ENCODE measurements at regions not wholly inside any gene's neighbourhood (a gene's known extent, or its start where the extent isn't known, plus 50 kb on each side); places are given as distances from the start of the nearest gene placed in this dataset.
"Not testable (repeated sequence)": the region's sequence is repeated elsewhere in the genome, so short reads cannot be mapped to it uniquely, and the experiment has no call there.

GRCh38 chr5:98206566-98206965, 566.9 kb upstream of the RGMB start:
- no peak for DNase-seq (ENCODE audit: low spot score)

- DNase-seq (ENCODE audit: low spot score), result no peak
Observed at GRCh38 chr5:98209418-98209817, 564.0 kb upstream of the RGMB start.

- DNase-seq (ENCODE audit: low spot score), result no peak
Observed at GRCh38 chr5:98214240-98215051, 559.0 kb upstream of the RGMB start.

- DNase-seq (ENCODE audit: low spot score), result no peak
Observed at GRCh38 chr5:98217138-98217537, 556.3 kb upstream of the RGMB start.

GRCh38 chr5:98218838-98219237, 554.6 kb upstream of the RGMB start:
- no peak for DNase-seq (ENCODE audit: low spot score)

- no peak for DNase-seq (ENCODE audit: low spot score)
Observed at GRCh38 chr5:98227489-98227888, 546.0 kb upstream of the RGMB start.

GRCh38 chr5:98231089-98231488, 542.4 kb upstream of the RGMB start:
- DNase-seq (ENCODE audit: low spot score), result no peak

- DNase-seq (ENCODE audit: low spot score), result not testable (repeated sequence)
Observed at GRCh38 chr5:98237794-98238193, 535.7 kb upstream of the RGMB start.

- DNase-seq (ENCODE audit: low spot score), result no peak
Observed at GRCh38 chr5:98243972-98244371, 529.5 kb upstream of the RGMB start.

- DNase-seq (ENCODE audit: low spot score), result no peak
Observed at GRCh38 chr5:98248949-98249348, 524.5 kb upstream of the RGMB start.

GRCh38 chr5:98258939-98259338, 514.5 kb upstream of the RGMB start:
- no peak for DNase-seq (ENCODE audit: low spot score)

- no peak for DNase-seq (ENCODE audit: low spot score)
Observed at GRCh38 chr5:98259595-98259994, 513.9 kb upstream of the RGMB start.

- DNase-seq (ENCODE audit: low spot score), result no peak
Observed at GRCh38 chr5:98263084-98263483, 510.4 kb upstream of the RGMB start.

- no peak for DNase-seq (ENCODE audit: low spot score)
Observed at GRCh38 chr5:98268162-98268860, 505.2 kb upstream of the RGMB start.

GRCh38 chr5:98275980-98276379, 497.5 kb upstream of the RGMB start:
- no peak for DNase-seq (ENCODE audit: low spot score)

GRCh38 chr5:98282521-98282920, 490.9 kb upstream of the RGMB start:
- no peak for DNase-seq (ENCODE audit: low spot score)

GRCh38 chr5:98292496-98292895, 481.0 kb upstream of the RGMB start:
- peak; percentile 24 for DNase-seq (ENCODE audit: low spot score)

GRCh38 chr5:98296426-98296825, 477.0 kb upstream of the RGMB start:
- no peak for DNase-seq (ENCODE audit: low spot score)

GRCh38 chr5:98299435-98299834, 474.0 kb upstream of the RGMB start:
- no peak for DNase-seq (ENCODE audit: low spot score)

- DNase-seq (ENCODE audit: low spot score), result no peak
Observed at GRCh38 chr5:98301547-98301946, 471.9 kb upstream of the RGMB start.

GRCh38 chr5:98307811-98308210, 465.7 kb upstream of the RGMB start:
- DNase-seq (ENCODE audit: low spot score), result peak; percentile 7

GRCh38 chr5:98308231-98308630, 465.2 kb upstream of the RGMB start:
- no peak for DNase-seq (ENCODE audit: low spot score)

- DNase-seq (ENCODE audit: low spot score), result no peak
Observed at GRCh38 chr5:98308960-98309359, 464.5 kb upstream of the RGMB start.
